ENCODE measurements at regions not wholly inside any gene's neighbourhood (a gene's known extent, or its start where the extent isn't known, plus 50 kb on each side); places are given as distances from the start of the nearest gene placed in this dataset.

DNA sequence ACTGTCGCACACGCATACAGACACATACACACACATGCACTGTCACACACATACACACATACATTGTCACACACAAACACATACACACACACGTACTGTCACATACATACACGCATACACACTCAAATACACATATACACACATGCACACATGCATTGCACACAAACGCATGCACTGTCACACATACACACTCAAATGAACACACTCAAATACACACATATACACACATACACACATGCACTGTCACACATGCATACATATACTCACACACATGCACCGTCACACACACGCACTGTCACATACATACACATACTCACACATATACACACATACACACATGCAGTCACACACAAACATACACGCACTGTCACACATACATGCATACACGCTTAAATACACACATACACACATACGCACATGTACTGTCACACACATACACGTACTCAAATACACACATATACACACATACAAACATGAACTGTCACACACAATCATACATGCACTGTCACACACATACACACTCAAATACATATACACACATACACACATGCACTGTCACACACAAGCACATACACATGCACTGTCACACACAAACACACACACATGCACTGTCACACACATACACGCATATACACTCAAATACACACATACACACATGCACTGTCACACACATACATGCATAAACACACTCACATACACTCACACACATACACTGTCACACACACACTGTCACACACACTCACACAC, 548.6 kb upstream of the BTBD3 start:
- intact Hi-C loops (cut with DNase I; ENCODE audit: low total_unique reads) = no loop called here
- Histone ChIP-seq H3K27me3 (no peaks in the 10 kb centered on the region), H3K4me1 (peaks cover 0 to 23% (median 9%) of the 10 kb centered on the region in 4 donors), H3K36me3 (no peaks in the 10 kb centered on the region), H3K27ac (no peak overlapping the region), H3K4me3 (no peak overlapping the region), H3K9me3 (no peaks in the 10 kb centered on the region)
- no peak for DNase-seq
- TF ChIP-seq, protein P1, sequence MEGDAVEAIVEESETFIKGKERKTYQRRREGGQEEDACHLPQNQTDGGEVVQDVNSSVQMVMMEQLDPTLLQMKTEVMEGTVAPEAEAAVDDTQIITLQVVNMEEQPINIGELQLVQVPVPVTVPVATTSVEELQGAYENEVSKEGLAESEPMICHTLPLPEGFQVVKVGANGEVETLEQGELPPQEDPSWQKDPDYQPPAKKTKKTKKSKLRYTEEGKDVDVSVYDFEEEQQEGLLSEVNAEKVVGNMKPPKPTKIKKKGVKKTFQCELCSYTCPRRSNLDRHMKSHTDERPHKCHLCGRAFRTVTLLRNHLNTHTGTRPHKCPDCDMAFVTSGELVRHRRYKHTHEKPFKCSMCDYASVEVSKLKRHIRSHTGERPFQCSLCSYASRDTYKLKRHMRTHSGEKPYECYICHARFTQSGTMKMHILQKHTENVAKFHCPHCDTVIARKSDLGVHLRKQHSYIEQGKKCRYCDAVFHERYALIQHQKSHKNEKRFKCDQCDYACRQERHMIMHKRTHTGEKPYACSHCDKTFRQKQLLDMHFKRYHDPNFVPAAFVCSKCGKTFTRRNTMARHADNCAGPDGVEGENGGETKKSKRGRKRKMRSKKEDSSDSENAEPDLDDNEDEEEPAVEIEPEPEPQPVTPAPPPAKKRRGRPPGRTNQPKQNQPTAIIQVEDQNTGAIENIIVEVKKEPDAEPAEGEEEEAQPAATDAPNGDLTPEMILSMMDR (IDR thresholded peaks at IDR 0.05) = no peak

DNA sequence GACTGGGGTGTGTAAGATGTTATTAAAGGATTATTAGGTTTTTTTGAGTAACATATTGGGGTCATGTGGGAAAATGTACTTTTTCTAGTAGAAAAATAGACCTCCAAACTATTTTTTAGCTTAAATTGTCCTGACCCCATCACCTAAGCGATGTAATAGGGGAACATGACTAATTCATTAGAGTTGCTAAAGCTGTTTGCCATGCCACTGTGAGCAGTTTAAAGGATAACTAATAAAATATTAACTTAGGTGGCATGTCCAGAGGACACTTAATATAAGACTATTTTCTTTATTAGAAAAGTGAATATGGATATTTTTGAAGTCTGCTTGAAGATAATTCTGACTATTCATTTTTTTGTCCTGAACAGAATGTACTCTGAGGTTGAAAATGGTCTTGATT, 545.9 kb upstream of the BTBD3 start:
- peaks cover 0 to 30% (median 9%) of the 10 kb centered on the region in 4 donors for H3K4me1 ChIP-seq
- no peaks in the 10 kb centered on the region for H3K36me3 ChIP-seq
- no peak overlapping the region for H3K27ac ChIP-seq
- no peak for DNase-seq
- H3K9me3 ChIP-seq = no peaks in the 10 kb centered on the region
- TF ChIP-seq, protein P1 (IDR thresholded peaks at IDR 0.05) = no peak
- H3K4me3 ChIP-seq = no peak overlapping the region
- intact Hi-C loops (cut with DNase I; ENCODE audit: low total_unique reads) = no loop called here
- no peaks in the 10 kb centered on the region for H3K27me3 ChIP-seq

DNA sequence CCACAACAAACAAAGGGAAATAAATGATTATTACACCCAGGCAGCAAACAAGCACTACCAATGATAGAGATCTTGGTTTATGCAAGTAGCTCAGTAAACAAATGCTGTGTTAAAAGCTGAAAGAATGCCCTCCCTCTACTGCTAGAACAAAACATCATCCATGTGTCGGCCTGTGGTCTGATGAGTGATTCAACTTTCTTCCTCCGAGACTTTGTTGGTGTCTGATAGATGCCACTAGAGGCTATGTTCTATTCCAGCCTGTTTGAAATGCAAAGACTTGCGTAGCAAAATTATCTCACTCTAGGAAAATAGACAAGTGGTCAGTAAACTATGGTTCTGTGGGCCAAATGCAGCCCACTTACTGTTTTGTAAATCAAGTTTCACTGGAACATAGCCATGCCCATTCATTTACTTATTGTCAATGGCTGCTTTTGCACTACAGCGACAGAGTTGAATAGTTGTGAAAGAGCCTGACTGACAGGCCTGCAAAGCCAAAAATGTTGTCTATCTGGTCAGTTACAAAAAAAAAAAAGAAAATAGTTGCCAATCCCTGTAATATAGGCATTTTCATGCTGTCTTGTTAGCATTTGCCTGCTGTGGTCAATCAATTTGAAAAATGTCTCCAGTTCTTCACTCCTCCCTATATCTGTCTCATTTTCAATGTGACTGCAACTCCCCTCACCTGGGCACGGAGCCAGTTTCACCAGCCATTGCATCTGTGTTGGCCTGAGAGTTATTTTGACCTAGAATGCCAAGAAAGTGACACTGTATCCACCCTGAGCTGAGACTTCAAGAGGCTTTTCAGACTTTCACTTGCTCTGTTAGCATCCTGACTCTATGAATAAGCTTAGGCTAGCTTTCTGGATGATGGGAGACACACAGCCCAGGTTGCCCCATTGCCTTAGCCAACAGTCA, 544.6 kb upstream of the BTBD3 start:
- Histone ChIP-seq H3K4me1 (peaks cover 0 to 30% (median 9%) of the 10 kb centered on the region in 4 donors), H3K4me3 (no peak overlapping the region), H3K9me3 (no peaks in the 10 kb centered on the region), H3K36me3 (no peaks in the 10 kb centered on the region), H3K27me3 (no peaks in the 10 kb centered on the region), H3K27ac (no peak overlapping the region)
- TF ChIP-seq, protein P1 (IDR thresholded peaks at IDR 0.05) = no peak
- no peak for DNase-seq
- intact Hi-C loops (cut with DNase I; ENCODE audit: low total_unique reads) = no loop called here

DNA sequence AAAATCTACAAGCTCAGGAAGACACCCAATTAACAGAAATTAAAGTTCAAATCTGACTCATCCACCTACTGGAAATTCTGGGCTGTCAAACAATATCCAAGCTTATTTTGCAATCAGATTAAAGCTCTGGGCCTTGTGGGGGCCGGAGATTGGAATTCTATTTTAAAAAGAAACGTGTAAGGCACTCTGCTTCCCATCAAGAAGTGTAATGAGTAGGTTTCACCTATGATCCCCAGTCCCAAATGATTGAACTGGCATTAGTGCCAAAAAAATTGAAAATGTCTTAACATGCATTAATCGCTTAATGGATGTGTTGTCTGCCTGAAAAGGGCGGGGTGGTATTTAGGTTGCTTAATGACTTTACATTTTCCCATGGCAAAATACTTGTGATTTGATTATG, 542.4 kb upstream of the BTBD3 start:
- peaks cover 0 to 30% (median 9%) of the 10 kb centered on the region in 4 donors for H3K4me1 ChIP-seq
- H3K9me3 ChIP-seq = no peaks in the 10 kb centered on the region
- intact Hi-C loops (cut with DNase I; ENCODE audit: low total_unique reads) = no loop called here
- no peak overlapping the region for H3K4me3 ChIP-seq
- no peak overlapping the region for H3K27ac ChIP-seq
- H3K36me3 ChIP-seq = no peaks in the 10 kb centered on the region
- TF ChIP-seq, protein P1 (IDR thresholded peaks at IDR 0.05) = no peak
- no peaks in the 10 kb centered on the region for H3K27me3 ChIP-seq
- no peak for DNase-seq

DNA sequence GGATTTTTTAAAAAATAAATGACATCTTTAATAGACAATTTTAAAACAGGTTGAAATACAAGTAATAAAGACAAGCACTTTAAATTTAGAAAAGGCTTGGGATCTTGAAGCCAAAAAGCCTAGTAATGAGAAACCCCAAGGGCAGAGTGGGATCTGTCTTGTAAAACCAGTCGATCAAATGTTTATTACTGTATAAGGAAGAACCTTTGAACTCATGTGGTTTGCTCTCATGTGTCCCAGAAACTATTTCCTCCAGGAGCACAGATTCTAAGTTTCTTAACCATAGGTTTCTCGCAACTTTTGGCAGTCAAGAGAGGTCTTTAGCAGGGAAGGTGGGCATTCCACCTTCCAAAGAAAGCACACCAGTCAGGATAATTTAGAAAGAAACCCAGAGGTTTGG, 541.7 kb upstream of the BTBD3 start:
- TF ChIP-seq, protein P1 (IDR thresholded peaks at IDR 0.05) = no peak
- H3K9me3 ChIP-seq = no peaks in the 10 kb centered on the region
- H3K36me3 ChIP-seq = no peaks in the 10 kb centered on the region
- DNase-seq = no peak
- H3K4me1 ChIP-seq = peaks cover 0 to 30% (median 9%) of the 10 kb centered on the region in 4 donors
- no peak overlapping the region for H3K27ac ChIP-seq
- no peak overlapping the region for H3K4me3 ChIP-seq
- no peaks in the 10 kb centered on the region for H3K27me3 ChIP-seq
- intact Hi-C loops (cut with DNase I; ENCODE audit: low total_unique reads) = no loop called here

Data from tibial artery (tissue), 4 donors.